Calu3 (cell line): ENCODE measurements at regions not wholly inside any gene's neighbourhood (a gene's known extent, or its start where the extent isn't known, plus 50 kb on each side); places are given as distances from the start of the nearest gene placed in this dataset.
"Not testable (repeated sequence)": the region's sequence is repeated elsewhere in the genome, so short reads cannot be mapped to it uniquely, and the experiment has no call there.

ENCODE experiments used
- BruUV-seq: library from RNA; stranded (reverse); fragments of 400-500 nt; replicated peaks from 2 replicates; lab custom pipeline; 2021; lab: Mats Ljungman, UMichigan
- CTCF ChIA-PET: fragments of 300-600 bp; sonication (Branson Sonifier 250); formaldehyde crosslinking; loops from one replicate; lab custom pipeline; 2022; ENCODE audit warnings: antibody characterized with exemption; lab: Charles Lee
- DNase-seq: peaks from one replicate; pipeline ENCODE4 v3.0.0; 2022
- H3K27ac Mint-ChIP-seq: one replicate; pipeline ENCODE4 v1.8.0; 2022; ENCODE audit warnings: mixed read lengths; ENCODE audit not compliant: unreplicated experiment
- H3K27me3 Mint-ChIP-seq: one replicate; pipeline ENCODE4 v1.8.0; 2022; ENCODE audit warnings: mixed read lengths; ENCODE audit not compliant: unreplicated experiment
- H3K36me3 Mint-ChIP-seq: one replicate; pipeline ENCODE4 v1.8.0; 2022; ENCODE audit warnings: mild to moderate bottlenecking, moderate library complexity, mixed read lengths; ENCODE audit not compliant: insufficient read depth, unreplicated experiment
- H3K4me1 Mint-ChIP-seq: one replicate; pipeline ENCODE4 v1.8.0; 2022; ENCODE audit warnings: mild to moderate bottlenecking, low read depth, mixed read lengths; ENCODE audit not compliant: unreplicated experiment
- H3K4me3 Mint-ChIP-seq: one replicate; pipeline ENCODE4 v1.8.0; 2022; ENCODE audit warnings: mild to moderate bottlenecking, low read depth, moderate library complexity, mixed read lengths; ENCODE audit not compliant: unreplicated experiment
- H3K9me3 Mint-ChIP-seq: one replicate; pipeline ENCODE4 v1.8.0; 2022; ENCODE audit warnings: low read depth, mixed read lengths; ENCODE audit not compliant: unreplicated experiment
- intact Hi-C: fragments of 100-400 bp; cut with micrococcal nuclease; formaldehyde crosslinking; loops from one replicate; pipeline ENCODE4 v1.10.0; 2022; ENCODE audit not compliant: unreplicated experiment
- TF ChIP-seq, protein P1 (sequence below): fragments of 200-600 bp; IDR thresholded peaks from one replicate; pipeline ENCODE4 v1.8.0; 2022; ENCODE audit warnings: antibody characterized with exemption; ENCODE audit not compliant: unreplicated experiment

DNA sequence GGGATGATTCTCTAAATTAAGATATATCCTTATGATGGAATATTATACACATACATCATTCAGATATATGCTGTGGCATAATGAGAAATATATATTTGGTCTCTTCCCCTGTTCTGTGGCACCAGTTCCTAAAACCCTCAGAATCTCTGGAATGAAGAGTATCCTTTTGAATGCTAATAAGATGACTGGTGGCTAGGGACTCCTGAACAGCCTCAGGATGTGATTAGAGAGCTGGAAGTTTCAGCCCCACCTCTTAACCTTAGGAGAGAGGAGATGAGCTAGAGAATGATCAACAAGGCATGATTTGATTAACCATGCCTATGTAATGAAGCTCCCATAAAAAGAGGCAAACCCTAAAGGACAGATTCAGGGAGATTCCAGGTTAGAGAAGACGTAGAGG is 632.0 kb downstream of the IQCM start:
- no peak for DNase-seq
- no peak overlapping the region for H3K4me3 Mint-ChIP-seq
- H3K9me3 Mint-ChIP-seq, result peaks cover 2% of the 10 kb centered on the region
- no peaks in the 10 kb centered on the region for H3K27me3 Mint-ChIP-seq
- H3K4me1 Mint-ChIP-seq, result no peaks in the 10 kb centered on the region
- TF ChIP-seq, protein P1, sequence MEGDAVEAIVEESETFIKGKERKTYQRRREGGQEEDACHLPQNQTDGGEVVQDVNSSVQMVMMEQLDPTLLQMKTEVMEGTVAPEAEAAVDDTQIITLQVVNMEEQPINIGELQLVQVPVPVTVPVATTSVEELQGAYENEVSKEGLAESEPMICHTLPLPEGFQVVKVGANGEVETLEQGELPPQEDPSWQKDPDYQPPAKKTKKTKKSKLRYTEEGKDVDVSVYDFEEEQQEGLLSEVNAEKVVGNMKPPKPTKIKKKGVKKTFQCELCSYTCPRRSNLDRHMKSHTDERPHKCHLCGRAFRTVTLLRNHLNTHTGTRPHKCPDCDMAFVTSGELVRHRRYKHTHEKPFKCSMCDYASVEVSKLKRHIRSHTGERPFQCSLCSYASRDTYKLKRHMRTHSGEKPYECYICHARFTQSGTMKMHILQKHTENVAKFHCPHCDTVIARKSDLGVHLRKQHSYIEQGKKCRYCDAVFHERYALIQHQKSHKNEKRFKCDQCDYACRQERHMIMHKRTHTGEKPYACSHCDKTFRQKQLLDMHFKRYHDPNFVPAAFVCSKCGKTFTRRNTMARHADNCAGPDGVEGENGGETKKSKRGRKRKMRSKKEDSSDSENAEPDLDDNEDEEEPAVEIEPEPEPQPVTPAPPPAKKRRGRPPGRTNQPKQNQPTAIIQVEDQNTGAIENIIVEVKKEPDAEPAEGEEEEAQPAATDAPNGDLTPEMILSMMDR, result no peak
- CTCF ChIA-PET, result no interaction called here
- no TSS peak for BruUV-seq
- H3K36me3 Mint-ChIP-seq, result no peaks in the 10 kb centered on the region
- intact Hi-C loops, result no loop called here
- no peak overlapping the region for H3K27ac Mint-ChIP-seq

DNA sequence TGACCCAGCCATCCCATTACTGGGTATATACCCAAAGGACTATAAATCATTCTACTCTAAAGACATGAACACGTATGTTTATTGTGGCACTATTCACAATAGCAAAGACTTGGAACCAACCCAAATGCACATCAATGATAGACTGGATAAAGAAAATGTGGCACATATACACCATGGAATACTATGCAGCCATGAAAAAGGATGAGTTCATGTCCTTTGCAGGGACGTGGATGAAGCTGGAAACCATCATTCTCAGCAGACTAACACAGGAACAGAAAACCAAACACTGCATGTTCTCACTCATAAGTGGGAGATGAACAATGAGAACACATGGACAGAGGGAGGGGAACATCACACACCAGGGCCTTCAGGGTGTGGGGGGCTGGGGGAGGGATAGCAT is 634.2 kb downstream of the IQCM start:
- CTCF ChIA-PET, H3K4me3 Mint-ChIP-seq, H3K4me1 Mint-ChIP-seq, H3K9me3 Mint-ChIP-seq, H3K27me3 Mint-ChIP-seq, BruUV-seq, DNase-seq, H3K27ac Mint-ChIP-seq, H3K36me3 Mint-ChIP-seq, intact Hi-C loops: not testable (repeated sequence)

DNA sequence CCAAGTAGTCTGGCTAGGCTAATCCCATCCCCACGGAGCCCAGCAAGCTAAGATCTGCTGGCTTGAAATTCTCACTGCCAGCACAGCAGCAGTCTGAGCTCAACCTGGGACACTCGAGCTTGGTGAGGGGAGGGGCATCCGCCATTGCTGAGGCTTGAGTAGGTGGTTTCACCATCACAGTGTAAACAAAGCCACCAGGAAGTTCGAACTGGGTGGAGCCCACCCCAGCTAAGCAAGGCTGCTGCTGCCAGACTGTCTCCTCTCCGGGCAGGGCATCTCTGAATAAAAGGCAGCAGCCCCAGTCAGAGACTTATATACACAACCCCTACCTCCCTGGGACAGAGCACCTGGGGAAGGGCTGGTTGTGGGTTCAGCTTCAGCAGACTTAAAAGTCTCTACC is 639.6 kb downstream of the IQCM start:
- Mint-ChIP-seq H3K9me3 (peaks cover 8% of the 10 kb centered on the region), H3K27ac (no peak overlapping the region), H3K27me3 (no peaks in the 10 kb centered on the region), H3K4me1 (no peaks in the 10 kb centered on the region), H3K36me3 (no peaks in the 10 kb centered on the region), H3K4me3 (no peak overlapping the region)
- intact Hi-C loops, result no loop called here
- BruUV-seq, result no TSS peak
- TF ChIP-seq, protein P1, result no peak
- CTCF ChIA-PET, result no interaction called here
- DNase-seq, result peak; percentile 41

DNA sequence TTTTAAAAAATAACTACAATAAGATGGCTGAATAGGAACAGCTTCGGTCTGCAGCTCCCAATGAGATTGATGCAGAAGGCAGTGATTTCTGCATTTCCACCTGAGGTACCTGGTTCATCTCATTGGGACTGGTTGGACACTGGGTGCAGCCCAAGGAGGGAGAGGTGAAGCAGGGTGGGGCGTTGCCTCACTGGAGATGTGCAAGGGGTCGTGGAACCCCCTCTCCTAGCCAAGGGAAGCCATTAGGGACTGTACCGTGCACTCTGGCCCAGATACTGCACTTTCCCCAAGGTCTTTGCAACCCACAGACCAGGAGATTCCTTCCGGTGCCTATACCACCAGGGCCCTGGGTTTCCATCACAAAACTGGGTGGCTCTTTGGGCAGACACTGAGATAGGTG is 640.1 kb downstream of the IQCM start:
- no peaks in the 10 kb centered on the region for H3K27me3 Mint-ChIP-seq
- H3K9me3 Mint-ChIP-seq, result peaks cover 8% of the 10 kb centered on the region
- BruUV-seq, result no TSS peak
- TF ChIP-seq, protein P1, result no peak
- no peaks in the 10 kb centered on the region for H3K4me1 Mint-ChIP-seq
- intact Hi-C loops, result no loop called here
- H3K27ac Mint-ChIP-seq, result no peak overlapping the region
- DNase-seq, result no peak
- no peaks in the 10 kb centered on the region for H3K36me3 Mint-ChIP-seq
- H3K4me3 Mint-ChIP-seq, result no peak overlapping the region
- CTCF ChIA-PET, result no interaction called here

DNA sequence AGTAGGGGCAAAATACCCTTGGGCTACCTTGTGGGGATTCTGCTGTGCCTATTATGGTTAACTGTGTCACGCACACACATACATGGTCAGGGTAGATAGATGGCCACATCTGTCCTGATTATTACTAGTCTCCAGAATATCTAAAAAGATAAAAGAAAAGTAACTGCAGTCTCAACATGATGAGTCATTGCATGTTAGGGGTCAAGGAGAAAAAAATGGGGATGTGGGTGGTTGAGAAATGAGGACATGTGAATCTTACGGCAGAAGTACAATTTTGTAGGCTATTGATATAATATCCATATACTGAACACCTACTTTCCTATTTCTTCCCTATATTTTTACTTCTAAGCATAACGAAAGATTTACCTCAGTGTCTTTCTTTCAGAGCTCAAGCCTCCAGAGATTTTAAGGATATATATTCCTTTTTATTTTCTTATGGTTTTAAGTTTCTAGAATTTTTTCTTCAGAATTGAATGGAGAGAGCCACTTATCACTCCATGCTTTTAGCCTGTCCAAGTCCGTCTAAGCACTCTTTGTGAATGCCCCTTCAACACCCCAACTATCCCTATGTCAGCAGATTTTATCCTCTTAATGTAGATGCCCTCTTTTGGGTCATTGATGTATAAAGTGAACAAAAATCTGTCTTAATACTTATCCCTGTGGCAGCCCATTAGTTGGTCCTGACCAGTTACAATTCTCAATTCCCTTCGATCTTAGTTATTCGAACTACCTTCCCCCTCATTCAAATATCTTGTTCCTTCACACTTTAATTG is 642.2 kb downstream of the IQCM start:
- no peaks in the 10 kb centered on the region for H3K4me1 Mint-ChIP-seq
- no peaks in the 10 kb centered on the region for H3K27me3 Mint-ChIP-seq
- TF ChIP-seq, protein P1, result no peak
- no peak for DNase-seq
- no peak overlapping the region for H3K27ac Mint-ChIP-seq
- H3K36me3 Mint-ChIP-seq, result no peaks in the 10 kb centered on the region
- peaks cover 8% of the 10 kb centered on the region for H3K9me3 Mint-ChIP-seq
- CTCF ChIA-PET, result no interaction called here
- intact Hi-C loops, result no loop called here
- no peak overlapping the region for H3K4me3 Mint-ChIP-seq
- no TSS peak for BruUV-seq
